Stimulated activated naive B cell treated with anti-CD40 and anti-IgM and Interleukin-4, amounts not matched to agents 10 μg/mL and 1 μg/mL and 100 μg/mL, for 72 hours (primary cell): ENCODE measurements at regions not wholly inside any gene's neighbourhood (a gene's known extent, or its start where the extent isn't known, plus 50 kb on each side); places are given as distances from the start of the nearest gene placed in this dataset.
A peak's percentile ranks its signal among the peaks of the same experiment; 100 is the strongest.

Source experiments
- ATAC-seq, 2 donors: fragments of 150-1000 bp; cut with Tn5 transposase; replicated peaks; 2 replicates each; pipeline ENCODE4 v1.10.0; 2021; ENCODE audit warnings: moderate library complexity in 1 of 2
- DNase-seq: peaks from one replicate; pipeline ENCODE4 v3.0.0; 2021
- H3K27ac Mint-ChIP-seq: one replicate; pipeline ENCODE4 v1.8.0; 2022; ENCODE audit warnings: mild to moderate bottlenecking, mixed read lengths
- H3K27me3 Mint-ChIP-seq, 2 donors: one replicate each; pipeline ENCODE4 v1.8.0; 2022; ENCODE audit warnings: mixed read lengths in 2 of 2
- H3K36me3 Mint-ChIP-seq, 2 donors: one replicate each; pipeline ENCODE4 v1.8.0; 2022; ENCODE audit warnings: mixed read lengths in 2 of 2, mild to moderate bottlenecking in 1 of 2
- H3K4me1 Mint-ChIP-seq, 2 donors: one replicate each; pipeline ENCODE4 v1.8.0; 2022; ENCODE audit warnings: mixed read lengths in 2 of 2, mild to moderate bottlenecking in 1 of 2
- H3K4me3 Mint-ChIP-seq, 2 donors: one replicate each; pipeline ENCODE4 v1.8.0; 2022; ENCODE audit warnings: mild to moderate bottlenecking in 2 of 2, mixed read lengths in 2 of 2, moderate library complexity in 1 of 2
- H3K9me3 Mint-ChIP-seq, 2 donors: one replicate each; pipeline ENCODE4 v1.8.0; 2022; ENCODE audit warnings: mixed read lengths in 2 of 2, mild to moderate bottlenecking in 1 of 2

DNA sequence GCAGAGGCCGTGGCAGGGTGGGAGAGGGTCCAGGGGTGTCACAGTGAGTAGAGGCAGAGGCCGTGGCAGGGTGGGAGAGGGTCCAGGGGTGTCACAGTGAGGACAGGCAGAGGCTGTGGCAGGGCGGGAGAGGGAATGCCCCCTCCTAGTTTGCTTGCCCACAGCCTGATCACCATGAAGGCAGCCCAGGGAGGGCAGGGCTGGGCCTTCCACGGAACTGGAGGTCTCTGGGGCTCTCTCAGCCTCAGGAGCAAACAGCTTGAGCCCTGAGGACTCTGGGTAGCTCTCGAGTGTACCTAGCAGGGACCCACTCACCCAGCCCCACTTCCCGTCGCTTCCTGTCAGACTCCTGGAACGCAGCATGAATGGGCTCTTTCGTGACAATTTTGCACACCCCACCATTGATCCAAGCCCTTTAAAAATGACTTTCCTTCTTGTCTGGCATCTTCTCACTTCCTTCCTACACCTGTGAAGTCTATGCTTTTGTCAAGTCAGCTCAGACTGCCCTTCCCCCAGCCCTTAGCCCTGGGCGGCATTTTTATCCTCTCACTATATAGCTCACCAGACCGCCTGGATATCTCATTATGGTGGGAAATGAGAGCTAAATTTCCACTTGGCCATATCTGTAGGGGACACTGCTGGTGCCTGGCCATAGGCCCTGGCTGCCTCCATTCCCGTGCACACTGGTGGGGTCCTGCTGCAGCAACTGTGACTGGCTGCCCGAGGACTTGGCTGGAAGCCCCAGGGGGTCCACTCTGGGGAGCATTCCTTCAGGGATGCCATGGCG, 140.3 kb downstream of the CDC5L start:
- no peaks in the 10 kb centered on the region for H3K36me3 Mint-ChIP-seq
- DNase-seq (no peak), ATAC-seq (peak in 1 of 2 donors; percentile 41)
- peaks cover 2 to 10% of the 10 kb centered on the region in 2 donors for H3K4me1 Mint-ChIP-seq
- peak overlapping the region; percentile 20 for H3K27ac Mint-ChIP-seq
- H3K9me3 Mint-ChIP-seq = peaks cover 0 to 2% of the 10 kb centered on the region in 2 donors
- peaks cover 11 to 14% of the 10 kb centered on the region in 2 donors for H3K27me3 Mint-ChIP-seq
- no peak overlapping the region for H3K4me3 Mint-ChIP-seq

GRCh38 chr6:44528370-44528644, 140.8 kb downstream of the CDC5L start:
- H3K4me3 Mint-ChIP-seq = no peak overlapping the region
- H3K36me3 Mint-ChIP-seq = no peaks in the 10 kb centered on the region
- peaks cover 2 to 10% of the 10 kb centered on the region in 2 donors for H3K4me1 Mint-ChIP-seq
- no peak for ATAC-seq
- peaks cover 11 to 14% of the 10 kb centered on the region in 2 donors for H3K27me3 Mint-ChIP-seq
- no peak for DNase-seq
- H3K9me3 Mint-ChIP-seq = peaks cover 0 to 2% of the 10 kb centered on the region in 2 donors
- no peak overlapping the region for H3K27ac Mint-ChIP-seq

DNA sequence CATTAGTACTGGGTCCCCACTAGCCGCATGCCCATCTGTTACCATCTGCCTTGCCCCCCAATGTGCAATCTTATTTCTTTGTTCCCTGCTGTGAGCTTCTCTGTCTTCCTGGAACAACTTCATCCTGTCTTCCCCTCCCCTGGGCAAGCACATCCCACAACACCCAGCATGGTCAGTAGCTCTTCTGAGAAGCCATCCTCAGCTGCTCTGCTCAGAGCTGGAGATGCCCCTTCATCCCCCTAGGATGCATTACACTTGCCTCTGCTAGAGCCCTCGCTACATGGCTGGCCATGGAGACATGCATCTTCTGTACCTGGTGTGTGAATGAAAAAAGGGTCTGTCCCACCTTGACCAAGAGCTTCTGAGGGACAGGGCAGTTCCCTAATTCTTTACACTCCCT, 141.2 kb downstream of the CDC5L start:
- Mint-ChIP-seq H3K4me3 (no peak overlapping the region), H3K4me1 (peaks cover 2 to 10% of the 10 kb centered on the region in 2 donors), H3K36me3 (no peaks in the 10 kb centered on the region), H3K27ac (no peak overlapping the region), H3K9me3 (peaks cover 0 to 2% of the 10 kb centered on the region in 2 donors), H3K27me3 (peaks cover 11 to 14% of the 10 kb centered on the region in 2 donors)
- ATAC-seq = no peak
- DNase-seq = no peak

GRCh38 chr6:44529146-44529905, 141.8 kb downstream of the CDC5L start:
- no peak for DNase-seq
- Mint-ChIP-seq H3K36me3 (no peaks in the 10 kb centered on the region), H3K4me1 (peaks cover 2 to 10% of the 10 kb centered on the region in 2 donors), H3K27ac (no peak overlapping the region), H3K27me3 (peaks cover 11 to 14% of the 10 kb centered on the region in 2 donors), H3K4me3 (no peak overlapping the region), H3K9me3 (peaks cover 0 to 2% of the 10 kb centered on the region in 2 donors)
- no peak for ATAC-seq

GRCh38 chr6:44530209-44530909, 142.9 kb downstream of the CDC5L start:
- no peak overlapping the region for H3K27ac Mint-ChIP-seq
- no peaks in the 10 kb centered on the region for H3K36me3 Mint-ChIP-seq
- H3K4me1 Mint-ChIP-seq = peaks cover 2 to 10% of the 10 kb centered on the region in 2 donors
- ATAC-seq (no peak), DNase-seq (no peak)
- H3K9me3 Mint-ChIP-seq = no peaks in the 10 kb centered on the region
- H3K27me3 Mint-ChIP-seq = peaks cover 11 to 14% of the 10 kb centered on the region in 2 donors
- no peak overlapping the region for H3K4me3 Mint-ChIP-seq

GRCh38 chr6:44530910-44531234, 143.4 kb downstream of the CDC5L start:
- peaks cover 11 to 14% of the 10 kb centered on the region in 2 donors for H3K27me3 Mint-ChIP-seq
- no peak overlapping the region for H3K27ac Mint-ChIP-seq
- no peak overlapping the region for H3K4me3 Mint-ChIP-seq
- no peak for DNase-seq
- no peaks in the 10 kb centered on the region for H3K36me3 Mint-ChIP-seq
- peaks cover 2 to 10% of the 10 kb centered on the region in 2 donors for H3K4me1 Mint-ChIP-seq
- no peaks in the 10 kb centered on the region for H3K9me3 Mint-ChIP-seq
- ATAC-seq = no peak

DNA sequence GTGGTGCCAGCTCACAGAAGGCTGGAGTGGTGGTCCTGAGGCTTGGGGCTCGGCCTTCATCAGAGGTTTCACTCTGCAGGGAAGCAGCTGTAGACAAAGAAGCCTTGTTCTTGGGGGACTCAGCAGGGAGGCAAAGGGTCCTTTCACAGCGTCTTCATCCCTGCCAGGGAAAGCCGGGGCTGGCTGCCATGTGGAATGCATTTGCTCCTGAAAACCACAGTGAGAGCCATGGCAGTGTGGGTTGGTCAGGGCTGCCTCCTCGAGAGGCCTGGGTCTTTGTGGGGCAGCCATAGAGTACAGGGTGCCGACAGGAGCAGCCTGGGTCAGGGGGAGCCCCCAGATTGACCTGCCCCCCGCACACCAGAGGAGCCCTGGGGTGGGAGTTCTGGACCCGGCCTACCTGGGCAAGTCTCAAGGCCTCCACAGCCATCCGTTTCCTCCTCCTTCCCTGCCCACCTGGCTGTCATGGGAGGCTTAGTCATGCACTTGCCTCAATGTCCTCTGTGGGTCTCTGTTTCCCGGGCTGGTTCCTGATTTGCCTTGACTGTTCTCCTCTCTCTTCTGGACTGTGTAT, 144.0 kb downstream of the CDC5L start:
- Mint-ChIP-seq H3K9me3 (no peaks in the 10 kb centered on the region), H3K4me3 (no peak overlapping the region), H3K4me1 (peaks cover 2 to 10% of the 10 kb centered on the region in 2 donors), H3K27me3 (peaks cover 11 to 14% of the 10 kb centered on the region in 2 donors), H3K27ac (no peak overlapping the region), H3K36me3 (no peaks in the 10 kb centered on the region)
- ATAC-seq (no peak), DNase-seq (no peak)

GRCh38 chr6:44533421-44533820, 145.9 kb downstream of the CDC5L start:
- Mint-ChIP-seq H3K27ac (no peak overlapping the region), H3K36me3 (no peaks in the 10 kb centered on the region), H3K4me1 (no peaks in the 10 kb centered on the region), H3K27me3 (peaks cover 7 to 8% of the 10 kb centered on the region in 2 donors), H3K9me3 (no peaks in the 10 kb centered on the region), H3K4me3 (no peak overlapping the region)
- ATAC-seq (no peak), DNase-seq (no peak)

- no peak overlapping the region for H3K27ac Mint-ChIP-seq
- ATAC-seq (no peak), DNase-seq (no peak)
- no peak overlapping the region for H3K4me3 Mint-ChIP-seq
- H3K27me3 Mint-ChIP-seq = no peaks in the 10 kb centered on the region
- H3K9me3 Mint-ChIP-seq = no peaks in the 10 kb centered on the region
- H3K4me1 Mint-ChIP-seq = no peaks in the 10 kb centered on the region
- H3K36me3 Mint-ChIP-seq = no peaks in the 10 kb centered on the region
Observed at GRCh38 chr6:44534291-44534690, 146.8 kb downstream of the CDC5L start.

DNA sequence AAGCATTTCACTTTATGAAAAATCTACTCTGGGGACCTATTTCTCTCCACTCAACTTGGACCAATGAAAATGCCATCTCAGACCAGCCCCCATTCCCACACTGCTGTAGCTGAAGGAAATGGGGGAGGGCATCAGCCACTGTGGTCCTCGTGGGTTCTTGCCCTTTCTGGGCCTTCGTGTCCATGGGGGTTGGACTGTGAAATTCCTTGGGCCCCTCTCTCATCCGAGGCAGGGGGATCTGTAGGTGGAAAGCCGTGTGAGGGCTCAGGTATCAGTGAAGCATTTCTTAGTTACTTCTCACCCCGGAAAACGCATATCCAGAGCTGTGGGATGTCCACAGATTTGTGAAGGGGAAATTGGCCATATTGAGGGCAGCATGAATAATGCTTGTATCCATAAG, 147.9 kb downstream of the CDC5L start:
- Mint-ChIP-seq H3K27me3 (no peaks in the 10 kb centered on the region), H3K36me3 (no peaks in the 10 kb centered on the region), H3K4me1 (no peaks in the 10 kb centered on the region), H3K4me3 (no peak overlapping the region), H3K9me3 (no peaks in the 10 kb centered on the region), H3K27ac (no peak overlapping the region)
- no peak for DNase-seq
- ATAC-seq = no peak

- Mint-ChIP-seq H3K36me3 (no peaks in the 10 kb centered on the region), H3K27me3 (no peaks in the 10 kb centered on the region), H3K9me3 (peaks cover 0 to 3% of the 10 kb centered on the region in 2 donors), H3K4me3 (no peak overlapping the region), H3K4me1 (no peaks in the 10 kb centered on the region), H3K27ac (no peak overlapping the region)
- ATAC-seq (no peak), DNase-seq (no peak)
Observed at GRCh38 chr6:44535967-44536366, 148.5 kb downstream of the CDC5L start.

DNA sequence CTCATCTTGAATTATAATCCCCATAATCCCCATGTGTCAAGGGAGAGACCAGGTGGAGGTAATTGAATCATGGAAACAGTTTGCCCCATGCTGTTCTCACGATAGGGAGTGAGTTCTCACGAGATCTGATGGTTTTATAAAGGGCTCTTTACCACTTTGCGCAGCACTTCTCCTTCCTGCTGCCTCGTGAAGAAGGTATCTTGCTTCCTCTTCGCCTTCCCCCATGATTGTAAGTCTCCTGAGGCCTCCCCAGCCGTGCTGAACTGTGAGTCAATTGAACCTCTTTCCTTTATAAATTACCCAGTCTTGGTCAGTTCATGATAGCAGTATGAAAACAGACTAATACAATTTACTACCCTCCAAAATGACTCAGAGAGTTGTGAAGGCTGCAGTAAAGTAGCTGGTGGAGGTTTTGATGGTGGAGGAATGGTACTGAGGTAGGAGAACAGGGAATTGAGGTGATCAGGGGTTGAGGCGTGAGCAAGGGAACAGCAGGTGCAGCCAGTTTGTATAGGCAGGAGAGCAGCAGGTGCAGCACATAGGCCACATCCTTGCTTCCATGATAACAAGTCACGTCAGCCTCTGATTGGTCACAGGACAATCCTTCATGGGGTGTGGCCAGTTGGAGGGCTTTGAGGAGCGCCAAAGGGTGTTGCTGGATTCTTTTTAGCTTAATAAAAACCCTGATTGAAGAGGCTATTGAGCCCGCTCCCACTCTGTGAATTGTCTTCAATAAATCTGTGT, 150.0 kb downstream of the CDC5L start:
- no peaks in the 10 kb centered on the region for H3K36me3 Mint-ChIP-seq
- no peak for DNase-seq
- no peaks in the 10 kb centered on the region for H3K27me3 Mint-ChIP-seq
- ATAC-seq = no peak
- peaks cover 0 to 5% of the 10 kb centered on the region in 2 donors for H3K9me3 Mint-ChIP-seq
- no peak overlapping the region for H3K4me3 Mint-ChIP-seq
- H3K4me1 Mint-ChIP-seq = no peaks in the 10 kb centered on the region
- H3K27ac Mint-ChIP-seq = no peak overlapping the region

GRCh38 chr6:44538131-44538806, 150.8 kb downstream of the CDC5L start:
- ATAC-seq = no peak
- Mint-ChIP-seq H3K4me1 (no peaks in the 10 kb centered on the region), H3K27ac (no peak overlapping the region), H3K36me3 (no peaks in the 10 kb centered on the region), H3K9me3 (peaks cover 0 to 5% of the 10 kb centered on the region in 2 donors), H3K4me3 (no peak overlapping the region), H3K27me3 (no peaks in the 10 kb centered on the region)
- no peak for DNase-seq
